Sigmoid colon (tissue), 3 donors: ENCODE measurements at regions not wholly inside any gene's neighbourhood (a gene's known extent, or its start where the extent isn't known, plus 50 kb on each side); places are given as distances from the start of the nearest gene placed in this dataset.

Experiments
- POLR2A ChIP-seq, 2 donors: fragments of 450-650 bp; IDR thresholded peaks; one replicate each; pipeline ENCODE4 v1.6.1; 2016; ENCODE audit warnings: antibody characterized with exemption in 2 of 2, mild to moderate bottlenecking in 2 of 2, moderate library complexity in 2 of 2
- TF ChIP-seq, protein P1 (sequence below), 4 experiments: fragments of 450-650 bp in 3 of 4; fragments of 200-600 bp in 1 of 4; IDR thresholded peaks; one replicate each; pipeline ENCODE4 v1.5.1; 2016 to 2019; ENCODE audit warnings: antibody characterized with exemption in 4 of 4, mild to moderate bottlenecking in 3 of 4, moderate library complexity in 2 of 4

DNA sequence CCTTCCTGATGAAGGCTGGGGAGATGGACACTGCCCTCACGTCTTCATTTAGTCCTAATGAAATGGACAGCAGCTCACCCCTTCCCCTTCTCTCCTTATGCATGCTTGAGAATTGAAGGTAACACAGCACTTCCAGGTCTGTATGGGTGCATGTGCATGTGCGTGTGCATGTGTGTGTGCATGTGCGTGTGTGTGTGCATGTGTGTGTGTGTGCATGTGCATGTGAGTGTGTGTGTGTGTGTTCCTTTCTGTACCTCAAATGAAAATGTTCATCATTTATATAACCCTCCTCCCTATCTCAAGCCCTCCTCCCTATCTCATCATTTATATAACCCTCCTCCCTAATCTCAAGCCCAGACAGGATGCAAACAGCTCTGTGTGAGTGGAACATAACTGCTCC lies 444.8 kb downstream of the MAT2B start:
- TF ChIP-seq POLR2A (IDR thresholded peaks at IDR 0.05) = no peak
- TF ChIP-seq, protein P1, sequence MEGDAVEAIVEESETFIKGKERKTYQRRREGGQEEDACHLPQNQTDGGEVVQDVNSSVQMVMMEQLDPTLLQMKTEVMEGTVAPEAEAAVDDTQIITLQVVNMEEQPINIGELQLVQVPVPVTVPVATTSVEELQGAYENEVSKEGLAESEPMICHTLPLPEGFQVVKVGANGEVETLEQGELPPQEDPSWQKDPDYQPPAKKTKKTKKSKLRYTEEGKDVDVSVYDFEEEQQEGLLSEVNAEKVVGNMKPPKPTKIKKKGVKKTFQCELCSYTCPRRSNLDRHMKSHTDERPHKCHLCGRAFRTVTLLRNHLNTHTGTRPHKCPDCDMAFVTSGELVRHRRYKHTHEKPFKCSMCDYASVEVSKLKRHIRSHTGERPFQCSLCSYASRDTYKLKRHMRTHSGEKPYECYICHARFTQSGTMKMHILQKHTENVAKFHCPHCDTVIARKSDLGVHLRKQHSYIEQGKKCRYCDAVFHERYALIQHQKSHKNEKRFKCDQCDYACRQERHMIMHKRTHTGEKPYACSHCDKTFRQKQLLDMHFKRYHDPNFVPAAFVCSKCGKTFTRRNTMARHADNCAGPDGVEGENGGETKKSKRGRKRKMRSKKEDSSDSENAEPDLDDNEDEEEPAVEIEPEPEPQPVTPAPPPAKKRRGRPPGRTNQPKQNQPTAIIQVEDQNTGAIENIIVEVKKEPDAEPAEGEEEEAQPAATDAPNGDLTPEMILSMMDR (IDR thresholded peaks at IDR 0.05) = no peak
